ENCODE measurements at regions not wholly inside any gene's neighbourhood (a gene's known extent, or its start where the extent isn't known, plus 50 kb on each side); places are given as distances from the start of the nearest gene placed in this dataset.

GRCh38 chr11:130623670-130624668 lies 175.5 kb downstream of the ADAMTS15 start:
- TF ChIP-seq CTCF (IDR thresholded peaks at IDR 0.05) (peak in 1 of 5 experiments; percentile 10), POLR2A (IDR thresholded peaks at IDR 0.05) (no peak), POLR2AphosphoS5 (IDR thresholded peaks at IDR 0.05) (peak in 2 of 3 donors; percentile 45 to 71), EP300 (IDR thresholded peaks at IDR 0.05; ENCODE audit: low read depth) (no peak)

Data from transverse colon (tissue), 4 donors.